Fibroblast of the aortic adventitia (primary cell): ENCODE measurements at regions not wholly inside any gene's neighbourhood (a gene's known extent, or its start where the extent isn't known, plus 50 kb on each side); places are given as distances from the start of the nearest gene placed in this dataset.

Experiments used
- DNase-seq: peaks from one replicate; pipeline ENCODE4 v3.0.0-alpha.2; 2010; ENCODE audit warnings: low read depth
- H3K4me3 ChIP-seq: 2 replicates; pipeline ENCODE4 v1.5.1; 2011; ENCODE audit warnings: low read depth, mild to moderate bottlenecking, control low read depth, low read length, moderate library complexity
- CTCF ChIP-seq: IDR thresholded peaks from 2 replicates; pipeline ENCODE4 v1.5.1; 2011; ENCODE audit warnings: mild to moderate bottlenecking, low read length, control low read depth, inconsistent platforms; ENCODE audit not compliant: insufficient read depth

DNA sequence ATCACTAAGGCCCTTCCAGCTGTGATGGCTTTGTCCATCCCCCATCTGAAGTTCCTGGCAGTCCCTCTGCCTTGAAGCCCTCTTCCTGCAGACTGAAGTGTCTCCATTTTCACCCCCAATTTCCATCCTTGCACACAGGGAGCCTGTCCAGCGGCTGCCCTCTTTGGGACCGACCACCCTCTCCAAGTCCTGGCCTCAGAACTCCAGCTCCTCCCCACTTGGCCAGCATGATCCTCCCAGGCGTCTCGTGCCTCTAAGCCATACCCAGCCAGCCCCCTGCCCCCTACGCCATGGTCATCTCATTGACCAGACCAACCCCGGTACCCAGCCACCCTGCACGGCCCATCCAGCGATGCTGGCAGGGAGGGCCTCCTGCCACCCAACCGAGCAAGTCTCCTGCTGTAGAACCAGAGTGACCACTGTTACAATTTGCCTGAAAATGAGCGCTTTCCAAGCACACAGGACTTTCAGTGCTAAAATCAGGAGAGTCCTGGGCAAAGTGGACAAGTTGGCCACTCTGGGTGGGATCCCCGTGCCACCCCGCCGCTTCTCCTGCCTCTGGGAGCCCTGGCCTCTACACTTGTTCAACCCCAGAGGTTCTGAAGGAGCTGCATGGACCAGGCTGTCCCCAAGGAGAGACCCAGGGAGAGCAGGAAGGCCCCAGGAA lies 362.0 kb downstream of the SEC14L1 start:
- TF ChIP-seq CTCF = no peak
- no peak overlapping the region for H3K4me3 ChIP-seq
- DNase-seq = no peak

GRCh38 chr17:77503293-77503655 lies 362.5 kb downstream of the SEC14L1 start:
- no peak for DNase-seq
- no peak overlapping the region for H3K4me3 ChIP-seq
- no peak for TF ChIP-seq CTCF

- TF ChIP-seq CTCF = no peak
- DNase-seq = no peak
- no peak overlapping the region for H3K4me3 ChIP-seq
These were observed 363.3 kb downstream of the SEC14L1 start for GRCh38 chr17:77503916-77504651.

DNA sequence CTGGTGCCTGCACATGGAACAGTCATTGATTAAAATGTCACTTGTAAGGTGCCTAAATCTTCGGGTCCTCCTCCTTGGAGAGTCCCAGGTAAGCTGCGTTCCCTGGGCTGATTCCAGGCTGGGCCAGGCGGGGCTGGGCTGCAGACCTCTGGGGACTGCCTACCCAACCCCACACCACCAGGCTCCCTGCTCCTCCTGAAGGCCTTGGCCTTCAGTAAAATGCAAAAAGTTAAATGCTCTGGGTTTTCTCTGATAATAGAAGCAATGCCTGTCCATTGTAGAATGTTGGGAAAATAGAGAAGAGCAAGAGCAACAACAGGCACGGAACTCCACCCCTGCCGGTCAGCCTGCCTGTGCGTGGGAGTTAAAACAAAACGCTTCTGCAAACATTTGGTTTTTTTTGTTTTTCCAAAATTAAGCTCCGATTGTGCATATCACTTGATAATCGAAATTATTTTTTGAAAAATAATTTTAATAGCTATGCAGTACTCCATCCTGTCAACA lies 363.9 kb downstream of the SEC14L1 start:
- H3K4me3 ChIP-seq = no peak overlapping the region
- DNase-seq = no peak
- no peak for TF ChIP-seq CTCF

DNA sequence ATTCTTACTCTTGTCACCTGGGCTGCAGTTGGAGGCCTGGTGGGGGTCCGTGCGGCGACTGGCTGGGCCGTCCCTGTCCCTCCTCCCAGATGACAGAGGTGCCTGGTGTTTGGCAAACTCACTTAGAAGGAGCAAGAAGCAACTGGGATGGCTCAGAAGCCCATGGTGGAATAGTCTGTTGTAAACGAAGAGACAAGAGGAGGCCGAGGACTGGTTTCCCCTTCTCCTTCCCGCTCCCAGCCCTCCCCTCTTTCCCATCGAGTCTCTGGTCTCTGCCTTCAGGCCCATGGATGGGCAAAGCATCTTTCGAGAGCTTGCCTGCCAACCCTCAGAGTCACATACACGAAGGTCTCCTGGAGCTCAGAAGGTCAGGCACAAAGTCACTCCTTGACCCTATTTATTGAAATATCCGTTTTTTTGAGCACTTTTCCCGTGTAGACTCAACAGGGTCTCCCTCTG lies 364.4 kb downstream of the SEC14L1 start:
- no peak overlapping the region for H3K4me3 ChIP-seq
- DNase-seq = no peak
- TF ChIP-seq CTCF = no peak

GRCh38 chr17:77506371-77506991 lies 365.7 kb downstream of the SEC14L1 start:
- TF ChIP-seq CTCF = no peak
- no peak for DNase-seq

More at GRCh38 chr17:77506371-77506991, 365.7 kb downstream of the SEC14L1 start:
- H3K4me3 ChIP-seq = no peak overlapping the region
